ENCODE measurements at regions not wholly inside any gene's neighbourhood (a gene's known extent, or its start where the extent isn't known, plus 50 kb on each side); places are given as distances from the start of the nearest gene placed in this dataset.

DNA sequence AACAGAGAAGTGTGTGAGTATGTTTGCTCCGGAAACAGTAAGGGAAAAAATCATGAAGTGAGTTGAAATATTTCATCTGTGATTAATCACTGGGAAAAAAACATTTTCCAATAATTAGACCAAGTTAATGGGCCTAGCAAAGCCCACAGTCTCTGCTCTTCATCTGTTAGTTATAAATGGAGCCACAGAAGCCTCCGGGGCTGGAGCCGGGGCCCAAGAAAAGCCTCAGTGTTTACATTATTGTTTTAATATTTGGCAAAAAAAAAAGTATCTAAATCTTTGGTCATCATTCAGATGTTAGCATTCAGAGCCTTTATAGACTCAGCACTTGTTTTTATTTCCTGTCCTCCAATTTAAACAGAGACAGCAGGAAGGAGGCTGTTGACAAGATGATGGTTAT, 115.0 kb downstream of the UBE2U start:
- Histone ChIP-seq H3K9me3 (replicated peaks; ENCODE audit: control insufficient read depth, insufficient read depth, low read depth, low read length) (no peaks in the 10 kb centered on the region), H3K4me2 (ENCODE audit: insufficient read depth, low read length) (no peak overlapping the region), H3K27me3 (ENCODE audit: control insufficient read depth in 2 of 2, insufficient read depth in 2 of 2, low read length in 2 of 2) (no peaks in the 10 kb centered on the region; a peak in 1 of 5 replicates), H3K9me1 (ENCODE audit: control insufficient read depth, insufficient read depth, low read length) (no peaks in the 10 kb centered on the region), H3K36me3 (ENCODE audit: control insufficient read depth, insufficient read depth, low read length) (no peaks in the 10 kb centered on the region), H4K20me1 (replicated peaks; ENCODE audit: control insufficient read depth, insufficient read depth, low read length) (no peaks in the 10 kb centered on the region), H3K4me3 (no peak overlapping the region), H3K27ac (ENCODE audit: extremely low read depth, low read depth, low read length) (no peak overlapping the region), H3K4me1 (replicated peaks in 1 of 2; ENCODE audit: control insufficient read depth in 2 of 2, insufficient read depth in 2 of 2, low read length in 2 of 2) (no peaks in the 10 kb centered on the region), H3K79me2 (ENCODE audit: control insufficient read depth, insufficient read depth, low read length) (no peaks in the 10 kb centered on the region), H3K9ac (ENCODE audit: insufficient read depth in 1 of 2, low read depth in 2 of 2, low read length in 2 of 2) (no peak overlapping the region), H2AFZ (ENCODE audit: low read depth, low read length) (no peak overlapping the region)
- no peak for ATAC-seq
- in situ Hi-C loops (cut with MboI) = no loop called here
- 2% methylated on average over 3 of the region's 3 CpGs for WGBS (ENCODE audit: insufficient coverage, low coverage, missing lambda C conversion rate)
- FAIRE-seq = no peak
- BruUV-seq (replicated peaks) = no TSS peak
- POLR2A ChIA-PET = no interaction called here
- CTCF ChIA-PET (ENCODE audit: low intra/inter-chr PET ratio) = no interaction called here
- no peak for TF ChIP-seq CXXC5 (CRISPR knock-in tag; IDR thresholded peaks at IDR 0.05)
- TF ChIP-seq MEF2A (IDR thresholded peaks at IDR 0.05; ENCODE audit: control insufficient read depth, low read depth, low read length) = no peak
- no peak for TF ChIP-seq ZZZ3 (IDR thresholded peaks at IDR 0.05)
- TF ChIP-seq, protein P1, sequence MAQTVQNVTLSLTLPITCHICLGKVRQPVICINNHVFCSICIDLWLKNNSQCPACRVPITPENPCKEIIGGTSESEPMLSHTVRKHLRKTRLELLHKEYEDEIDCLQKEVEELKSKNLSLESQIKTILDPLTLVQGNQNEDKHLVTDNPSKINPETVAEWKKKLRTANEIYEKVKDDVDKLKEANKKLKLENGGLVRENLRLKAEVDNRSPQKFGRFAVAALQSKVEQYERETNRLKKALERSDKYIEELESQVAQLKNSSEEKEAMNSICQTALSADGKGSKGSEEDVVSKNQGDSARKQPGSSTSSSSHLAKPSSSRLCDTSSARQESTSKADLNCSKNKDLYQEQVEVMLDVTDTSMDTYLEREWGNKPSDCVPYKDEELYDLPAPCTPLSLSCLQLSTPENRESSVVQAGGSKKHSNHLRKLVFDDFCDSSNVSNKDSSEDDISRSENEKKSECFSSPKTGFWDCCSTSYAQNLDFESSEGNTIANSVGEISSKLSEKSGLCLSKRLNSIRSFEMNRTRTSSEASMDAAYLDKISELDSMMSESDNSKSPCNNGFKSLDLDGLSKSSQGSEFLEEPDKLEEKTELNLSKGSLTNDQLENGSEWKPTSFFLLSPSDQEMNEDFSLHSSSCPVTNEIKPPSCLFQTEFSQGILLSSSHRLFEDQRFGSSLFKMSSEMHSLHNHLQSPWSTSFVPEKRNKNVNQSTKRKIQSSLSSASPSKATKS (CRISPR knock-in tag; IDR thresholded peaks at IDR 0.05) = no peak
- TF ChIP-seq JUN (IDR thresholded peaks at IDR 0.05; ENCODE audit: borderline replicate concordance, low read depth, low read length) = no peak
- no peak for TF ChIP-seq JUN (CRISPR knock-in tag; IDR thresholded peaks at IDR 0.05; ENCODE audit: borderline replicate concordance)
- no peak for TF ChIP-seq CBFA2T3 (IDR thresholded peaks at IDR 0.05)
- TF ChIP-seq FOXP1 (CRISPR knock-in tag; IDR thresholded peaks at IDR 0.05) = no peak
- no peak for TF ChIP-seq SMAD2 (IDR thresholded peaks at IDR 0.05; ENCODE audit: low read depth, low read length)
- no peak for TF ChIP-seq FOS (IDR thresholded peaks at IDR 0.05; ENCODE audit: extremely low read depth, insufficient read length)
- TF ChIP-seq, protein P2, sequence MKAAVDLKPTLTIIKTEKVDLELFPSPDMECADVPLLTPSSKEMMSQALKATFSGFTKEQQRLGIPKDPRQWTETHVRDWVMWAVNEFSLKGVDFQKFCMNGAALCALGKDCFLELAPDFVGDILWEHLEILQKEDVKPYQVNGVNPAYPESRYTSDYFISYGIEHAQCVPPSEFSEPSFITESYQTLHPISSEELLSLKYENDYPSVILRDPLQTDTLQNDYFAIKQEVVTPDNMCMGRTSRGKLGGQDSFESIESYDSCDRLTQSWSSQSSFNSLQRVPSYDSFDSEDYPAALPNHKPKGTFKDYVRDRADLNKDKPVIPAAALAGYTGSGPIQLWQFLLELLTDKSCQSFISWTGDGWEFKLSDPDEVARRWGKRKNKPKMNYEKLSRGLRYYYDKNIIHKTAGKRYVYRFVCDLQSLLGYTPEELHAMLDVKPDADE (conservative IDR thresholded peaks at IDR 0.05; ENCODE audit: control insufficient read depth, low read depth, low read length) = no peak
- no peak for DNase-seq (ENCODE audit: extremely low read depth in 1 of 4, low spot score in 3 of 4)
- intact Hi-C loops (cut with micrococcal nuclease) = no loop called here

Measured in K562 (cell line).